Activated T-helper 1 cell treated with anti-CD3 and anti-CD28 coated beads, Interleukin-12 subunit alpha, Interleukin-12 subunit beta, Interleukin-2, Interleukin-4 antibody, amounts not matched to agents 30 ng/mL and 10 ng/mL and 1 ng/mL, durations not matched to agents 14 hours and 24 hours and 36 hours (primary cell): ENCODE measurements at regions not wholly inside any gene's neighbourhood (a gene's known extent, or its start where the extent isn't known, plus 50 kb on each side); places are given as distances from the start of the nearest gene placed in this dataset.
A peak's percentile ranks its signal among the peaks of the same experiment; 100 is the strongest.

Experiments used
- DNase-seq: peaks from one replicate; pipeline ENCODE4 v3.0.0; 2021; ENCODE audit warnings: low spot score
- H3K27ac Mint-ChIP-seq: one replicate; pipeline ENCODE4 v1.8.0; 2021; ENCODE audit warnings: mild to moderate bottlenecking, mixed read lengths
- H3K27me3 Mint-ChIP-seq: one replicate; pipeline ENCODE4 v1.8.0; 2022; ENCODE audit warnings: mild to moderate bottlenecking, moderate library complexity, mixed read lengths; ENCODE audit not compliant: insufficient read depth
- H3K36me3 Mint-ChIP-seq: one replicate; pipeline ENCODE4 v1.8.0; 2021; ENCODE audit warnings: low read depth, mixed read lengths
- H3K4me1 Mint-ChIP-seq: one replicate; pipeline ENCODE4 v1.8.0; 2021; ENCODE audit warnings: low read depth, mixed read lengths
- H3K4me3 Mint-ChIP-seq: one replicate; pipeline ENCODE4 v1.8.0; 2021; ENCODE audit warnings: mild to moderate bottlenecking, moderate library complexity, mixed read lengths
- H3K9me3 Mint-ChIP-seq: one replicate; pipeline ENCODE4 v1.8.0; 2021; ENCODE audit warnings: mixed read lengths
- intact Hi-C: fragments of 100-400 bp; cut with micrococcal nuclease; formaldehyde crosslinking; loops from one replicate; pipeline ENCODE4 v1.15.1; 2024

DNA sequence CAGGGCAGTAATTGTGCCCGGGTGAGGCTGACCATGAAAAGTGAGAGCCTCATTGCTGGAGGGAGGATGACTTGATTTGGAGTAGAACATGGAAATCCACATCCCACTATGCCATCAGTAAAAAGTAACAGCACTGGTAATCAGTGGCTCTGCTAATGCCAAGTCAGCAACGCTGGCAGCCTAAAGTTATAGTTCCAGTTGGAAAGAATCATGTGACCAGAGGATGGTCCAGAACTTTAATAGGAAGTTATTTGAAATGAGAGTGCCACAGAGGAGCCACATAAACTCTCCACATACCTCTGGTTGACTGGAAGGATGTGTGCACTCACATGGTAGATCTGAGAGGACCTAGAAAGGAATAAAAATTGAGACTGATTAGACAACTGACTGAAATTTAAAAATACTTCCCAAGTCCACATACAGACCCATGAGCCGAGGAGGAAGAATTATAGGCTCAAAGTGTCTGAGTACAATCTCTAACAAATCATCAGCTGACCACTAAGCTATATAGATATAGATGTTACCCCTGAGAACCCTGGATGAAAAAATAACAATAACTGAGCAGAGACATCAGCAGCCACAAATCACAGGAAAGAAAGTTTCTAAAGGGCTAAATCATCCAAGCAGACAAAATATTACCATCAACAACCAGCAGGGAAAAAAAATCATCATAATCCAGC is 346.8 kb downstream of the STK39 start:
- no peaks in the 10 kb centered on the region for H3K9me3 Mint-ChIP-seq
- intact Hi-C loops = no loop called here
- no peak for DNase-seq
- no peaks in the 10 kb centered on the region for H3K4me1 Mint-ChIP-seq
- H3K36me3 Mint-ChIP-seq = no peaks in the 10 kb centered on the region
- no peak overlapping the region for H3K4me3 Mint-ChIP-seq
- no peak overlapping the region for H3K27ac Mint-ChIP-seq
- peaks cover 2% of the 10 kb centered on the region for H3K27me3 Mint-ChIP-seq

DNA sequence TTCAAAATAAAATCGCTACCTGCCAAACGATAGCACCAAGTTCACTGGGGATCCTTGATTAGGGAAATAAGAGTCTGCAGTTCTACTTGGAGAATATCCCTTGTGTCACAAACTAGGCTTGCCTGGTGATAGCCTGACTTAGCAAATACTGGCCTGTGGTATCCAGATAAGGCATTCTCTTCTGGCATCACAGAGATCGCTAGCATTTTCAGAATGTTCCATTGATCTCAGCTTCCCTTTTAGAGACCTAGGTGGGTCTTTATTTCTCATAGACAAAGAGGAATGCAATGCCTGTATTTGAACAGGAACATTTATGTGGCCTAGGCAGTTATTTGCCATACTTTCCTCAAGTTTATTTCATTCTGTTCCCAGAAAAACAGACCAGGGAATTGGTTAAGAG is 349.1 kb downstream of the STK39 start:
- H3K4me1 Mint-ChIP-seq = no peaks in the 10 kb centered on the region
- H3K4me3 Mint-ChIP-seq = no peak overlapping the region

DNA sequence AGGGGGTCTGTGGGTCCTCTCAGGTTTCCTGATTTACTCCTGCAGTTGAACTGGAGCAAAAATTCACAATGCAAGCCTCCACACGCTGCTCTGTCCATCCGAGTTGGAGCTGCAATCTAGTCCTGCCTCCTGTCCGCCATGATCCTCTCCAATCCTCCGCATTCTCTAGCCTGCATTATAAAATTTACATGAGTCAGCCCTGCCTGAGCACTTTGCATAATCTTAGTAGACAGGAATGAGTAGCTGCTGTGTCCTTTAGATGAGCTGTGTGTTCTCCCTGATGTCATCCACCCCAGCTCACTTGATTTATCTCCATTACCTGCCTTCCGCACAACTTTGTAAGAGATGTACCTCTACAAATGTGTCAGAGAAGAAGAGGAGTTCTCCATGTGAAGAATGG is 355.6 kb downstream of the STK39 start:
- H3K27ac Mint-ChIP-seq = no peak overlapping the region
- DNase-seq = no peak
- H3K9me3 Mint-ChIP-seq = peaks cover 30% of the 10 kb centered on the region
- peaks cover 2% of the 10 kb centered on the region for H3K27me3 Mint-ChIP-seq
- no peak overlapping the region for H3K4me3 Mint-ChIP-seq
- no peaks in the 10 kb centered on the region for H3K4me1 Mint-ChIP-seq
- H3K36me3 Mint-ChIP-seq = no peaks in the 10 kb centered on the region
- intact Hi-C loops = no loop called here

More for the DNA sequence above, 349.1 kb downstream of the STK39 start:
- peaks cover 2% of the 10 kb centered on the region for H3K27me3 Mint-ChIP-seq
- intact Hi-C loops = no loop called here
- H3K9me3 Mint-ChIP-seq = no peaks in the 10 kb centered on the region
- H3K27ac Mint-ChIP-seq = no peak overlapping the region
- no peak for DNase-seq
- no peaks in the 10 kb centered on the region for H3K36me3 Mint-ChIP-seq

DNA sequence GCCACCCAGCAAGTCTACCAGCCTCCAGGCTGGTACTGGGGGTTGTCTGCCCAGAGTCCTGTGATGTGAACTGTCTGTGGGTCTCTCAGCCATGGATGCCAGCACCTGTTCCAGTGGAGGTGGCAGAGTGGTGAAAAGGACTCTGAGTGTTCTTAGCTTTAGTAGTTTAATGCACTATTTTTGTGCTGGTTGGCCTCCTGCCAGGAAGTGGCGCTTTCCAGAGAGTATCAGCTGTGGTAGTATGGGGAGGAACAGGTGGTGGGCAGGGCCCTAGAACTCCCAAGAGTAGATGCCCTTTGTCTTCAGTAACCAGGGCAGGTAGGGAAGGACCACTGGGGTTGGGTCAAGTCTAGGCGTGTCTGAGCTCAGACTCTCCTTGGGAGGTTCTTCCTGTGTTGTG is 356.7 kb downstream of the STK39 start:
- Mint-ChIP-seq H3K9me3 (peaks cover 30% of the 10 kb centered on the region), H3K4me1 (no peaks in the 10 kb centered on the region), H3K27me3 (peaks cover 2% of the 10 kb centered on the region), H3K4me3 (no peak overlapping the region), H3K36me3 (no peaks in the 10 kb centered on the region), H3K27ac (no peak overlapping the region)
- intact Hi-C loops = no loop called here
- no peak for DNase-seq

DNA sequence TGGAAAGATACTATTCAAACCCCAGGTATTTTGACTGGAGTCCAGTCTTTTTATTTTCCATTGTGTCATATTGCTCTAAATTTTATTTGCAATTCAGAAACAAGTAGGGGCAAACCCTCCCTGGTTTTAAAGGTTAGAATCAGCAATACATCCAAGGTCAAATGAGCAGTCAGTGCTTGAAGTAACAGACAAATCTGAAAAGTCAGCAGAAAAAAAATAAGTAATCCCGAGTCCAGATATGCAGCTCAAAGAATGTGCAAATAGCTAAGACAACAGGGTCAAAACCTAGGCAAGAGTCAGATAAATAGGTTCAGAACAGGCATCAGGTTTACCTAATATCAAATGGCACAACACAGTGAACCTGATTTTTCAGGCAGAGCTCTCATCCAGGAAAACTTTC is 367.0 kb downstream of the STK39 start:
- DNase-seq = no peak
- H3K4me1 Mint-ChIP-seq = no peaks in the 10 kb centered on the region
- H3K4me3 Mint-ChIP-seq = no peak overlapping the region
- no peaks in the 10 kb centered on the region for H3K36me3 Mint-ChIP-seq
- intact Hi-C loops = no loop called here
- H3K27me3 Mint-ChIP-seq = peaks cover 9% of the 10 kb centered on the region
- H3K9me3 Mint-ChIP-seq = no peaks in the 10 kb centered on the region
- H3K27ac Mint-ChIP-seq = no peak overlapping the region

DNA sequence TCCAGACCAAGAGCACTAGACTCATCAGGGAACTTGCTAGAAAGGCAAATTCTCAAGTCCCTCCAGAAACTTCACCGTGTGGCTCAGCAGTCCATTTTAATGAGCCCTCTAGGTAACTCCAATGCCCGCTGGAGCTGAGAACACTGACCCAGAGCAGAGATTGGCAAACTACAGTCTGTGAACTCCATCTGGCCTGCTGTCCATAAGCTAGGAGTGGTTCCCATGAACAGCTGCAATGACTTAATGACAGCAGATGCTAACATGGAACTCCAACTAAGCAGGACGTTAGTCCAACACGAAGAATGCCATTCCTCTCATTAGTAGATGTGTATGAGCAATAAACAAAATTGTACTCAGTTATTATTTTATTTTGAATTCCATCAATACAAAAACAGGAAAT is 371.9 kb downstream of the STK39 start:
- intact Hi-C loops = no loop called here
- H3K4me1 Mint-ChIP-seq = no peaks in the 10 kb centered on the region
- peaks cover 4% of the 10 kb centered on the region for H3K27me3 Mint-ChIP-seq
- no peaks in the 10 kb centered on the region for H3K9me3 Mint-ChIP-seq
- H3K36me3 Mint-ChIP-seq = no peaks in the 10 kb centered on the region
- no peak for DNase-seq
- no peak overlapping the region for H3K27ac Mint-ChIP-seq
- no peak overlapping the region for H3K4me3 Mint-ChIP-seq

DNA sequence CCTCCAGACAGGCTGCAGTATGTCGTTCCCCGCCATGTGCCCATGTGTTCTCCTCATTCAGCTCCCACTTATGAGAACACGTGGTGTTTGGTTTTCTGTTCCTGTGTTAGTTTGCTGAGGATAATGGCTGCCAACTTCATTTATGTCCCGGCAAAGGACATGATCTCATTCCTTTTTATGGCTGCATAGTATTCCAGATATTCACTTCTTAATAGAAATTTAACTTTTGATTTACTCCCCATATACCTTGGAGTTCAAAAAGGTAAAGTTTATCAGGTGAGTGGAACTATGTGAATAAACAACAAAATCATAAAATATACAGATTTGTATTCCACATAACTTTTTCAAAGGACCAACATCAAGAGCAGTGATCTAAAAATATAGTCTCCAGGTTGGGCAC is 372.6 kb downstream of the STK39 start:
- H3K4me3 Mint-ChIP-seq = no peak overlapping the region
- DNase-seq = no peak
- peaks cover 4% of the 10 kb centered on the region for H3K27me3 Mint-ChIP-seq
- H3K36me3 Mint-ChIP-seq = no peaks in the 10 kb centered on the region
- H3K9me3 Mint-ChIP-seq = no peaks in the 10 kb centered on the region
- no peaks in the 10 kb centered on the region for H3K4me1 Mint-ChIP-seq
- intact Hi-C loops = no loop called here
- no peak overlapping the region for H3K27ac Mint-ChIP-seq

DNA sequence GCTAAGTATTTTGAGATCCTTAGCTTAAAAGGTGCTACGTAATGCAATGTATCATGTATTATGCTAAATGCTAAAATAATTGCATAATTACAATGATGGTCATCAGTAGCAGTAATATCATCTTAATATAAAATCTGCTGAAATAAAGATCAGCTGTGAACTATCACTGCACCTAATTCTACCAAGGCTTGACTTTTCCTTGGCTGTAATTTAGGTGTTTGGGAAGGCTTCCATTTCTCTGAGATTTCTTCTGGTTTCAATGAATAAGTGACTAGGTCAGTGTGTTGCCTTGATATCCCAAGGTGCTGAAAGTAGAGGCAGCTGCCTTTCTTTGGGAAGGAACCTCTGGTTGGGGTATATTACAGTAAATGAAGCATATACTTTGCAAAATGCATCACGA is 376.1 kb downstream of the STK39 start:
- DNase-seq = no peak
- Mint-ChIP-seq H3K27me3 (no peaks in the 10 kb centered on the region), H3K4me3 (no peak overlapping the region), H3K9me3 (no peaks in the 10 kb centered on the region), H3K36me3 (no peaks in the 10 kb centered on the region), H3K27ac (no peak overlapping the region), H3K4me1 (no peaks in the 10 kb centered on the region)
- intact Hi-C loops = no loop called here

DNA sequence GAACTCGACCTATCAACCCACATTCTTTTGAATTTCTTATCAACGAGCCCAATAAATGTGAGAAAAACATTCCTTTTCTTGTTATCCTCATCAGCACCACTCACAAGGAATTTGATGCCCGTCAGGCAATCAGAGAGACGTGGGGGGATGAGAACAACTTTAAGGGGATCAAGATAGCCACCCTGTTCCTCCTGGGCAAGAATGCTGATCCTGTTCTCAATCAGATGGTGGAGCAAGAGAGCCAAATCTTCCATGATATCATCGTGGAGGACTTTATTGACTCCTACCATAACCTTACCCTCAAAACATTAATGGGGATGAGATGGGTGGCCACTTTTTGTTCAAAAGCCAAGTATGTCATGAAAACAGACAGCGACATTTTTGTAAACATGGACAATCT is 378.2 kb downstream of the STK39 start:
- intact Hi-C loops = loop anchor here (10.0 kb wide), 1 partner anchor 326 kb away; no protein-coding TSS in a partner anchor
- H3K27ac Mint-ChIP-seq = no peak overlapping the region
- no peaks in the 10 kb centered on the region for H3K36me3 Mint-ChIP-seq
- no peak for DNase-seq
- peaks cover 6% of the 10 kb centered on the region for H3K27me3 Mint-ChIP-seq
- no peak overlapping the region for H3K4me3 Mint-ChIP-seq
- no peaks in the 10 kb centered on the region for H3K9me3 Mint-ChIP-seq
- no peaks in the 10 kb centered on the region for H3K4me1 Mint-ChIP-seq

DNA sequence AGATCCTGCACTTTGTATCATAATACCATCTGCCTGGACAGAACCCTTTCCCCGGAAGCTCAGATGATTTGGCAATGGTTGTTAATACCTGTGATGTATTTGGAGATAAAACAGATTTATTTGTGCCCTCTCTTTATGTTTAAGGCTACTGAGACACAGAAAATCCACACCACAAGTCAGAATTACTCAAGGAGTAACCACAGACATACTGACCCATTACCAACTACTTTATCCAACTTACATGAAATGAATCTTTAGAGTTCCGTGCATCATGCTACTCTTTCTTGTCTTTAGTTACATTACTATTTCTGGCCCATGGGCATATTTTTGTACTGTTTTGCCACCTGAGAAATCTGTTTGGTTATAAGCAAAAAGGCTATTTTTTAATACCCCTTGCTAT is 384.0 kb downstream of the STK39 start:
- intact Hi-C loops = loop anchor here (10.0 kb wide), 1 partner anchor 331 kb away; no protein-coding TSS in a partner anchor
- DNase-seq = no peak
- Mint-ChIP-seq H3K27me3 (peaks cover 6% of the 10 kb centered on the region), H3K9me3 (no peaks in the 10 kb centered on the region), H3K27ac (no peak overlapping the region), H3K36me3 (no peaks in the 10 kb centered on the region), H3K4me3 (no peak overlapping the region), H3K4me1 (peaks cover 20% of the 10 kb centered on the region)

DNA sequence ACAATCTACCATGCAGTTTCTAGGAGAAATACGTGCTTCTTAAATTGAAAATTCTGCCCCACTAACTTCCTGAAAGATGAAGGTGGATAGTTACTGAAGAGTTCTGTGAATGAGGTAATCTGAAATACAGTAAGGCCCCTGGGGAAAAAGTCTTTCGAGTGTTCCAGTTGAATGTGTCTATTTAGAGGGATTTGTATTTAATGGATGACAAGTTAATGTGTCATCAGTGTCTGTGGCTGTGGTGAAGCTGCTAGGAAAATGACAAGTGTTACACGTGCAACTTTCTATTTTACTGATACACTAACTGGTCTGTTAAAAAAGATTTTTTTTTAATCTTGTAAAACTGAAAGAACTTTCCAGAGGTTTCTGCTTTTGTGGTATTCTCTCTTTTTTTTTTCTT is 384.6 kb downstream of the STK39 start:
- Mint-ChIP-seq H3K9me3 (no peaks in the 10 kb centered on the region), H3K4me3 (no peak overlapping the region), H3K4me1 (peaks cover 20% of the 10 kb centered on the region), H3K27me3 (peaks cover 6% of the 10 kb centered on the region), H3K27ac (no peak overlapping the region), H3K36me3 (no peaks in the 10 kb centered on the region)
- intact Hi-C loops = loop anchor here (1.0 to 10.0 kb wide), 2 partner anchors 15 to 332 kb away; no protein-coding TSS in a partner anchor
- DNase-seq = peak; percentile 2

DNA sequence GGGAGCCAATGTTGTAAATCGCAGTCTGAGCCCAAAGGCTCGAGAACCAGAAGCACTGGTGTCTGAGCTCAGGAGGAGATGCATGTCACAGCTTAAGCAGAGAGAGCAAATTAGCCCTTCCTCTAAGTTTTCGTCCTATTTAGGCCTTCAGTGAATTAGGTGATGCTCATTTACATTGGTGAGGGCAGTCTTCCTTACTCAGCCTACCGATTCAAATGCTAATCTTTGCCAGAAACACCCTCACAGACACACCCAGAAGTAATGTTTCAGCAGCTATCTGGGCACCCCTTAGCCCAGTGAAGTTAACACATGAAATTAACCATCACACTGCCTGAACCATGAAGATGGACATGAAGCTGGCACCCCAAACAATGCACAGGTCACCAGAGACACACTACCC is 385.1 kb downstream of the STK39 start:
- no peak for DNase-seq
- no peaks in the 10 kb centered on the region for H3K9me3 Mint-ChIP-seq
- intact Hi-C loops = loop anchor here (1.0 to 10.0 kb wide), 2 partner anchors 15 to 333 kb away; no protein-coding TSS in a partner anchor
- H3K36me3 Mint-ChIP-seq = no peaks in the 10 kb centered on the region
- H3K4me1 Mint-ChIP-seq = peaks cover 20% of the 10 kb centered on the region
- H3K27me3 Mint-ChIP-seq = peaks cover 6% of the 10 kb centered on the region
- no peak overlapping the region for H3K4me3 Mint-ChIP-seq
- no peak overlapping the region for H3K27ac Mint-ChIP-seq

DNA sequence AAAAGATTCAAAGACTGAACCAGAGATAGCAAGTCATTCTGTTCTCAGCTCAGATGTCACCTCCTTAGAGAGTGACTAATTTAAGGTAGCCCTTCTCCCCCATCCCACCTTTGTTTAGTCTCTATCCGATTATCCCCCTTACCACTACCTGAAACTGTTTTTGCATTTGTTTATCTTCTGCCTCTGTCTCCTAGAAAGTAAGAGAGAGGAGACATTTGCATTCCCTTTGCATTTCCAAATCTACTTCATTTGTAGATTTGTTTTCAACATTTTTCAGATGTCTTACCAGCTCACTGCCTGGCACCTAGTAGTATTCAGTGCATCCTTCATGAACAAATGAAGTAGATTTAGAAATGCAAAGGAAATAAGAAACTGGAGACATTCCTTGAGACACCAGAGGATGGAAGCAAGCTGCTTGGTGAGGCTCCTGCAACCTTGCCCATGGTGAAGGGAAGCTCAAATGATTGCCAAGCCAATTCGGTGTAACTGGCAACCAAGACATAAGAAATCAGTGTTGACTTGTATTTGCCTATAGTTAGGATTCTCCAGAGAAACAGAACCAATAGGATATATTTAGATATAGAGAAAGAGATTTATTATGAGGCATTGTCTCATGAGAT is 385.7 kb downstream of the STK39 start:
- Mint-ChIP-seq H3K9me3 (no peaks in the 10 kb centered on the region), H3K27ac (no peak overlapping the region)
- intact Hi-C loops = loop anchor here (1.0 to 10.0 kb wide), 2 partner anchors 14 to 333 kb away; no protein-coding TSS in a partner anchor

More for the DNA sequence above, 385.7 kb downstream of the STK39 start:
- Mint-ChIP-seq H3K27me3 (peaks cover 6% of the 10 kb centered on the region), H3K4me3 (no peak overlapping the region), H3K36me3 (no peaks in the 10 kb centered on the region), H3K4me1 (peaks cover 20% of the 10 kb centered on the region)
- DNase-seq = no peak
